Left hindlimb (tissue), 1 donor: ENCODE measurements at regions not wholly inside any gene's neighbourhood (a gene's known extent, or its start where the extent isn't known, plus 50 kb on each side); places are given as distances from the start of the nearest gene placed in this dataset.

ENCODE experiments used
- DNase-seq: peaks from one replicate; pipeline ENCODE4 v3.0.0-alpha.2; 2018

DNA sequence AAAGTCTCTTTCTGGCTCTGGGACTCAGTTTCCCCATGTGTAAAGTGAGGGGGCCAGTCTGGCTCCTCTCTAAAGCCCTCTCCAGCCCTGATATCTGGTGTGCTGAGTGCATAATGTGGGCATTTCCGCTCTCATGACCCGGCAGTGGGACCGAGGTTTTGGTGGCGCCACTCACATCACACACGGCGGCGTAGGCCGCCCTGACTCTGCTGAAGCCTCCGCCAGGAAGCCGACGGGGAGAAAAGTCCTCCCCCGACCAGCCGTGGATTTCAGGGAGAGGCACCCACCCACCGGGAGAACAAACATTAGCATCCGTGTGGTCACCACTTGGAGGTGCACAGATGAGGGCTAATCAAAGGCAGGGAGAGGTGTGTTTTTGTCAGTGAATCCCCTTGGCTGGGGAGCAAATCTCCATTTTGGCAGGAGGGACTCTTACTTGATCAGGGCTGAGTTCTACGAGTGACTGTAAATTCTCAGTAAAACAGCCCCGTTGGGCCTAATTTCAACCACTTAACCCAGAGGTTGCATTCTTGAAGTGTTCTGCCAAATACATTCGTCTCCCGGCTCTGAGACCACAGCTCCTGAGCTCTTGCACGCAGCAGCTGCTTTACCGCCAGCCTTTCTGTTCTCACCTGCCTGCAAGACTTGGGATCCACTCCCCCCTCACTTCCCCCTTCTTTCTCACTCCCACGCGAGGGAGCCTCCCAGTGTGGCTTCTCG is 118.2 kb downstream of the FOXD2 start:
- peak; percentile 67 for DNase-seq

GRCh38 chr1:47557066-47557465 is 119.2 kb downstream of the FOXD2 start:
- DNase-seq = no peak

GRCh38 chr1:47558601-47559593 is 121.1 kb downstream of the FOXD2 start:
- DNase-seq = peak; percentile 64

GRCh38 chr1:47559944-47560695 is 122.3 kb downstream of the FOXD2 start:
- no peak for DNase-seq

- DNase-seq = no peak
Observed at GRCh38 chr1:47561523-47562007, 123.7 kb downstream of the FOXD2 start.

GRCh38 chr1:47562147-47562546 is 124.3 kb downstream of the FOXD2 start:
- DNase-seq = no peak

- DNase-seq = no peak
Observed at GRCh38 chr1:47562799-47563198, 125.0 kb downstream of the FOXD2 start.

GRCh38 chr1:47563201-47563600 is 125.4 kb downstream of the FOXD2 start:
- no peak for DNase-seq

DNA sequence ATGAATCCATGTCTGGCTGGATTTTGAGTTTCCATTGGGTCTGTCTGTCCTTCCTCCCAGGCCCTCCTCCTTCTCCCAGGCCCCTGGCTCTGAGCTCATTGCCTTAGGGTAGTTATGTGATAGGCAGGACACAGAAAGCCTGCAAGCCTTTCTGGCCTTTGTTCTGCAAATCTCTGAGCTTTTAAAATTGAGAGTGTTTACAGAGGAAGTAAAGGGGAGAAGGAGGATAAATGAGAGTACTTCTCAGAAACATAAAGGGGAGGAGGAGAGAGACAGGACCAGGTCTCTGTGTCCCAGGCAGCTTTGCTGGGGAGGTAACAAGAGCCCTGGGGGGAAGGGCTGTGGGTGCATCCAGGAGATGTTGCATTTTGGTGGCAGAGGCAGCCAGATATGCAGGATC is 126.7 kb downstream of the FOXD2 start:
- no peak for DNase-seq

- DNase-seq = no peak
Observed at GRCh38 chr1:47565092-47565491, 127.2 kb downstream of the FOXD2 start.

GRCh38 chr1:47565676-47566075 is 127.8 kb downstream of the FOXD2 start:
- no peak for DNase-seq

- DNase-seq = peak; percentile 67
Observed at GRCh38 chr1:47568763-47569162, 130.9 kb downstream of the FOXD2 start.

DNA sequence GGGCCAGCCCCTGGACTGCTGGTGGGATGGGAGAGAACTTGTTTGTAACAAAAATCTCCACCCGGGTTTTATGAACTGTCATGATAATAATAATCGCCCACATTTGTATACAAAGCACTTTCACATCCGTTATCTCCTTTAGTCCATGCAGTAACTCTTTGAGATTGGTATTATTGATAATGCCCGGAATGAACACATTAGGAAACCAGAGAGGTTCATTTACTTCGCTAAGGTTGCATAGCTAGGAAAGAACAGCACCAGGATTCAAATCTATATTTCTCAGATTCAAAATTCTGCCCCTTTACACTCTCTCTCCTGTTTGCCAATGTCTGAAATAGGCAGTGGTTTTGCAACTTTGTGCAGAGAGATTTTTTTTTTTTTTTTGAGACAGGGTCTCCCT is 131.4 kb downstream of the FOXD2 start:
- DNase-seq = no peak

DNA sequence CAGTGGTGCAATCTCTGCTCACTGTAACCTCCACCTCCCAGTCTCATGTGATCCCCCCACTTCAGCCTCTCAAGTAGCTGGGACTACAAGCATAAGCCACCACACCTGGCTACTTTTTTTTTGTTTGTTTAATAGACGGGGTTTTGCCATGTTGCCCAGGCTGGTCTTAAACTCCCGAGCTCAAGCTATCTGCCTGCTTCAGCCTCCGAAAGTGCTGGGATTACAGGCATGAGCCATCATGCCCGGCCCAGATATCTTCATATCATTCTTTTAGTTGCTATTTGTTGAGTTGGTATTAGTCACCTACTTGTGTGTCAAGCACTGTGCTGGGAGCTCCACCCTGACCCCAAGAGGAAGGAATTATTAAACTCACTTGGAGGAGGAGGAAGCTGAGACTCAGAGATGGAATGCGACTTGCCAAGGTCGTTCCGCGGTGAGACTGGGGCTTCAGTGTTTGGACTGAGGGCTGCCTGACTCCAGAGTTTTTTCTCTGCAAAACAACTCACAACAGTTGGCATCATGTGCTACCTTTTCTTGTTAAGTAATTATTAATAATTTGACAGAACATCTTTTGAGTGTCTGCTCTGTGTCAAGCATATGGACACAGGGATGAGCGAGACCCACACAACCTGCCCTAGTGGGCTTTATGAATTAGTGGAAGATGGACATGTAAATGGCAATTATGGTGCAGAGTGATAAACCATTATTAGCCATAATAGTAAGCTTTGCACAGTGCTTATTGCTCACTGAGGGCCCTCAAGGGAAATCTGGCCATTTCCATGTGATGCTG is 132.0 kb downstream of the FOXD2 start:
- DNase-seq = no peak

DNA sequence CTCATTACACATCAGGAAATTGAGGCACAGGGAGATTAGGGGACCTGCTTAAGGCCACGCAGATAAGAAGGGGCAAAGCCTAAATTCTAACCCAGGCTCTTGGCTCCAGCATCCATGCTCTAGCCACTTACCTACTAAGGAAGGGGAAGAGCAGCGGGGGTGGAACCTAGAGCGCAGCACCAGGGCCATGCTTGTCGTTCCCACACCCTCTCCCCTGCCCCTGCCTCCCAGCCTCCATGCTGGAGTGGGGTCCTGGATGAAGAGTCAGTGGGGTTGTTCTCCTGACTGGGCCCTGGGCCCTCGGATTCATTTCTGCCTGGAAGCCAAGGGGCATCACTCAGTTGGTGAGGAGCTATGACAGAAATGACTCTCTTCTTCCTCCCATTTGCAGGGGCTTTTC is 133.3 kb downstream of the FOXD2 start:
- DNase-seq = no peak

DNA sequence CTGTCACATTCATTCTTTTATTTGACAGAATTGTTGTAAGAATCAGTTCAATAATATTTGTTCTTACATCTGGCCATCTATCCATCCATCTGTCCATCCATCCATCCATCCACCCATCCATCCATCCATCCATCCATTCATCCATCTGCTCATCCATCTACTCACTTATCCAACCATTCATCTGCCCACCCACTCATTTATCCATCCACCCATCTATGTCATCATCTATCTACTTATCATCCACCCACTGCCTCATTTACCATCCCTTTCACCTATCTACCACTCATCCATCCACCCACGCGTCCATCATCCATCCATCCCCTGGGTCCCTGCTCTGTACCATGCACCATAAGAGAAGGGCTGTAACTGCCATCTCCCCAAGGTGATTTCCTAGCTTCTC is 134.1 kb downstream of the FOXD2 start:
- DNase-seq = no peak

DNA sequence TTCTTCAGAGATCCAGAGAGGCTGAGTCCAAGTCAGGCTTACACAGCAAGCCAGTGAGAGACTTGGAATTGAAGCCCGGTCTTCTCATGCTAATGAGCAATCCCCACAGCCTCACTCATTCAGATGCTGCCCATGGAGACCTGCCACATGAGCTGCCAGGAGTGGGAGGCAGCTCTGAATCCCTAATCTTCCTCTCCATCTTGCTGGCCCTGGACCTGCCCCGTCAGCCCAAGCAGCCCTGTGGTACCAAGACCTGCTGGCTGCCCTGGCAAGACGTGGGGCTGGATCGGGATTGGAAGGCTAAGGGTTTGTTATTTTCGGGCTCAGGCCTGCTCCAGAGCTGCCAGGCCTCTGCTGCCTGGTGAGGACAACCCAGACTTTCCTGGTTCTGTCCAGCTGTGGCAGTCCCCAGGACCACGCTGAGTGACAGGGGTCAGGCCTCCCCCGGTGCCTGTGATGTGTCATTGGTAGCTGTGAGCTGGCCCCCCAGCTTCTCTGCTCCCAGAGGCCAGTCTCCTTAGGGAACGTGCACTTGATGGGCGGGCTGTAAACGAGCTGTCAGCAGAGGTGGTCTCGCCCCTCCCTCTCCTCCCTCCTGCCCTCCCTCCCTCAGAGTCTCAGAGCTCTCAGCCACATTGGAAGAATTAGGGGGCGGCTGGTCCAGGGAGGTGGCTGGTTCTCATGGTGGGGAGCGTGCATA is 135.0 kb downstream of the FOXD2 start:
- DNase-seq = no peak

GRCh38 chr1:47574451-47575165 is 136.8 kb downstream of the FOXD2 start:
- DNase-seq = no peak

DNA sequence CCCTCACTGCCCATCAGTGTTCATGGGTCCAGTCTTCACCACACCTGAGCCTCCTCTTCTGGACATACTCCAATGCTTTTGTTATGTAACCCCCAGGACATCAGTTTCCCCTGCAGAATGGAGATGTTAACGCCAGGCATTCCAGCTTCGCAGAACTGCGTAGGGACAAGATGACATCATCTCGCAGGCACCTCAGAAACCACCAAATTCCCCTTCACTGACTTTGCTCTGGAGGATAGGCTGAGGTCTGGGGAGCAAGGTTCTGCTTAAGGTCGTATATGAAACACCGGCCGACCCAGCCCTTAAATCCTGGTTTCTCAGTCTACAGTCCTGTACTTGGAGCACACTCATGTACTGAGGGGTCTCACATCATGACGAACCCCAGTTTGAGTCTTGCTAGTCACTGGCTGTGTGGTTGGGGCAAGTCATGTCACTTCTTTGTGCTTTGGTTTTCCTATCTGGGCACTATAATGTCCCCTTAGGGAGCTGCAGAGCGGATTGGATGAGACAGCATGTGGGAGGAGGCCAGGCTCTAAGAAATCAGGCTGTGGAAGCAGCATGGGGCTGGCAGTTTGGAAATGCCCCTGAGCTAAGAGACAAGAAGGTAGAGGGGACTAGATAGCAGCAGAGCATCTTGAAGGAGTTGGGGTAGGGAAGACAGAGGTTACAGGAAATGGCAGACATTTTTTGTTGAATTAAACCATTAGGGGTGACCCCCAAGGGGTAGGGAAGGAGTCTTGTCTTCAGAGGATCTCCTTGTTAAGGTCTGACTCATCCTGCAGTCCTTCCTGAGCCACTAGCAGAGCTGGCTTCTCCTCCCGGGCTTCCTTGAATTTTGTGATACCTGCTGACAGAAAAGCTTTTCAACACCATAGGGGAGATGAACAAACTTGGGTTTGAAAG is 138.3 kb downstream of the FOXD2 start:
- DNase-seq = no peak

DNA sequence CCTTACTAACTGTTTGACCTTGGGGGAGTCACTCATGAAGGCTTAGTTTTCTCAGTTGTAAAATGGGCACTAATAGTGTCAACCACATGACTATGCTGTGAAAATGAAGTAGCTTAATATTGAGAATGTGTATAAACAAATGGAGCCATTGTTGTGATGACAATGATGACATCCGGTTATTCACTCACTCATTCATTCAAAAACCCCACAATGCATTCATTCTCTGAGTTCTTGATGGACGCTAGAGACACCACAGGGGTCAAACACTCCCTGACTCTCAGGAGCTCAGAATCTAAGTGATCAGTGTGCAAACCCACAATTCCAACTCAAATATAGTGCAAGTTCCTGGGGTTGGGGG is 138.9 kb downstream of the FOXD2 start:
- no peak for DNase-seq
